HCEC 1CT (cell line): ENCODE measurements at regions not wholly inside any gene's neighbourhood (a gene's known extent, or its start where the extent isn't known, plus 50 kb on each side); places are given as distances from the start of the nearest gene placed in this dataset.

Experiments used
- DNase-seq: peaks from one replicate; pipeline ENCODE4 v3.0.0-alpha.2; 2017

DNA sequence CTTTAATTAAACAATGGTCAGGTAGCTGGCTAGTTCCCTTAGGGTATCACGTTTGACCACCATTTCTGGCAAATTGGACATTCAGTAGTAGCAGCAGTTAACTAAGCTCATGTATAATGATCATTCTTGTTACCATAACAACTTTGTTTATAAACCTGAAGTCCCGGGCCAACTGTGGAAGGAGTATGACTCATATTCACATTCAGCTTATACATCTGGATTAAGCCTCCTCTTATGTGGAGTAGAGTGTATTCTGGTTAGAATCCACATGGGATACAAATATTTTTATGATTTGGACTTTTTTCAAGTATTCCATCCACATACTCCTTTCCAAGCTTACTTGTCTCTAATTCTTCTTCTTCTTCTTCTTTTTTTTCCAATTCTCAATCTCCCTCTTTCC lies 70.3 kb upstream of the ZSWIM2 start:
- peak; percentile 92 for DNase-seq

DNA sequence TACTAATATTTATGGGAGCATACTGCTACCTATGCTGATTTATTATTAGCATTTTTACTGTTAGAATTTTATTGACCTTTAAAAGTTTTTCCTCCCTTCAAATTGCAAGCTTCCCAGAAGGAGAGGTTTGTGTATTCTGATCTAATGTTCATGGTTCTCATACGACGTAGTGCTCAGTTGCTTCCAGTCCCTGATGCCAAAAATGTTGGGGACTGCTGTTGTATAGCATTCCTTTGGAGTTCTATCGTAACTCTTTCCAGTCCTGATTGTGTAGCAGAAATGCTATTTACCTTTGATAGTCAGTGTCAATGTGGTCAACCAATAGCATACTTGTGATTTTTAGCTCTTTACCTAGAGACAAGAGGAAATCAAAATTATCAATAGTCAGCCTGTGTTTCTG lies 69.5 kb upstream of the ZSWIM2 start:
- no peak for DNase-seq

DNA sequence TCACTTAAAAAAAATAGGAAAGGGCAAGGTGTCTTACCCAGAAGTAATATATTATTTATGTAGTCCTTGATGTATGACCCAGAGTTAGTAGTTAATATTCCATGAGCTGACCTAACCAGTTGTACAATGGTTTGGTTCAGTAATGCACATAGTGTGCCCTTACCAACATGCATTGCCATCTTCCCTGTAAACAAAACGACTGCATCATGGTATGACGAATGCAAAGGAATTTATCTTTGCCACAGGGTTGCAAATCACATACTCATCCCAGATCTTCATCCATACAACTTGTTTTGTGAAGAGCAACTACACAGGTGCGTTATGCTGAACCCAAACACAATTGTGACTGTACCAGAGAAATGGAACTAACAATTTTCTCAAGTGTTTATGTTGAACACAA lies 68.9 kb upstream of the ZSWIM2 start:
- DNase-seq, result peak; percentile 55

DNA sequence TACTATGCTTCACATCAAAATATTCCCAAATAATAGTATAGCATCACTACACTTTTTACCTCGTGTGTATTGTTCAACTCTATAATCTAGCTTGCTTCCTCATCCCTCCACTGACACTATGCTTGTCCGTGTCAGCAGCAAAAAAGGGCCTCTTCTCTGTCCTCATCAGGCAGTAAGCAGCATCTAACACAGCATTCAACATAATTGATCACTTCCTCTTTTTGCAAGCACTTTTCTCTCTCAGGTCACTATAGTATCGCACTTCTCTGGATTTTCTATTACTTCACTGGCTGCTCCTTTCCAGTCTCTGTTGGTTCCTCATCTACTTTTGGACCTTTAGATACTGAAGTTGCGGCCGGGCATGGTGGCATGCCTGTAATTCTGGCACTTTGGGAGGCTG lies 64.9 kb upstream of the ZSWIM2 start:
- no peak for DNase-seq

DNA sequence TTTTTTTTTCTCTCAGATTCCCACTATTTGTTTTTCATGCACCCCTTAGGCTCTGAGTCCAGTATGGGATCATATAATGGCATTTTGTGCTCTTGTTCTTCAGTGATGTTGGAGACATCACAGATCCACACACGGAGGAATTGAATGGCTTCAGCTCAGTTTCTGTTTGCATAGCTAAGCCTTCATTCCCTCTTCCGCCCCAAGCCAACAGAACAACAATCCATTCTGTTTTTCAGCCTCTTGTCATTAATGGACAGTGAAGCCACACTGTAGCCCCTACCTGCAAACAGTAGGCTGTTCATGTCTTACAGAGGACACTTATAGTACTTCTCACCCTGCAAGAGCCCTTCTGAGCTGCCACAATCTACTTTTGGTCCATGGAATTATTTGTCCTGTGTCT lies 64.0 kb upstream of the ZSWIM2 start:
- no peak for DNase-seq

DNA sequence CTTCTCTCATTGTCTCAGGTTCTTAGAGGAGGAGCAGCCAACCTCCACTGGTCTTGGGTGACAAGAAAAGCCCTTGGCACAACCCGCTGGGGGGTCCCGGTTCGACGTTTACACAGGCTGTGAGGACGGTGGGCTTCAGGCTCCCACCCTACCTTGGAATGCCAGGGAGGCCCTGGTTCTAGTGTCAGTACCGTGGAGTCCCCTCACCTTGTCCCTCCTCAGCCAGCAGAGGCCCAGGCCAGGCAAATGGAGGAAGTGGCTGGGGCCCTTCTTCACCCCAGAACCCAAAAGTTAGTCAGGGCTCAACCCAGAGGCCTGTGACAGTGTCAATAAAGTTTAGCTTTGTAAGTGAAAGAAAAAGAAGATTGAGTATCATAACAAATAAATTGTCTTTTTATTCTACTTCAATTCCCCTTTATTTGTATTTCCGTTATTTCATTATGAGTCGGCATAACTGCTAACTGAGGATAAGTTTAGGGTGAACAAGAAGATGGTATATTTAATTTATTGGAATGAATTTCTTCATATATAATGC lies 62.6 kb upstream of the ZSWIM2 start:
- DNase-seq, result no peak

DNA sequence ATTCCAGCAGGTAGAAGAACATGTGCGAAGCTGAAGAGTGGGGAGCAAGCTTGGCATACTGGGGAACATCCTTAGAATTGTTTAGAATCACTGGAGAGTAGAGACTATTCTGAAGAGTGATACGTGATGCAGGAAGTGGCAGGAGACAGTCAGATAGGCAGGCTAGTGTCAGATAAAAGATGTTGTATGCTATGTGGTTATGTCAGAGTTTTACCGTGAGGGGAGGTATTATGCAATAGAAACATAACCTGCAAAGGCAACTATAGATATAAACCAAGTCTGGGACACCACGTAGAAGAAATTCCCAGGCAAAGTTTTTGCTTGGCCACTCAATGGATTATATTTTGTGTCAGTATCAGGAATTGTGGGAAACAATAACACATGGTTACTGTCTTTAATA lies 62.0 kb upstream of the ZSWIM2 start:
- DNase-seq, result no peak

DNA sequence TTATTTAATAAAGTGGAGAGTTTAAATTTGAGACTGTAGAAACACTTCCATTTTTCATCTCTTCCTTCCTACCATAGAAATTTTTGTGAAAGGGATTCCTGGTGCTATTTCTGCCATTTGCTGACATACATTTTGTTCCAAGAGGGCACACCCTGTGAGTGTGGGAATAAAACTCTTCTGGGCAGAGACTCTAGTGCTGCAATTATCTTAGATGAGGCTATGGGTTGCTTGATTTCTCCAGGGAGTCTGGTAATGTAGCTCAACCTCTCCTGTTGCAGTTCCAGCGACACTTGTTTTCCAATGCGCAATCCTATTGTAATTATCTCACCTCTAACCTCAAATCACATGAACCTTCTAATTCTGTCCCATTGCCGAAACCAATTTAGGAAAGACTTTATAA lies 60.1 kb upstream of the ZSWIM2 start:
- DNase-seq, result no peak

DNA sequence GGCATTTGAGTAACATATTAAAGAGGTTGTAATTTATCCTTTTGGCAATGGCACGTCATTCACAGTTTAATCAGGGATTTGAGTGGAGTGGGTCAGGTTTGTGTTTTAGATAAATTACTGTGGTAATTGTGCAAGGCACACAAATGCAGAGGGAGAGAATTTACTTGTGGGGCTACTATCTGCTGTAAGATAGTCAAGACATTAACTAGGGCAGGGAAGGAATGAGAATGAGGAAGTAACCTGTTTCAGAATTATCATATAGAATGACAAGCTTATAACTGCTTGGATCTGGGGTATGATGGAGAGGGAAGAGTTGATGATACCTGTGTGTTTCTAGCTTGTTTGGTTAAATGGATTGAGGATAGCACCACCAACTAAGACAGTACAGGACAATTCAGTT lies 58.9 kb upstream of the ZSWIM2 start:
- DNase-seq, result no peak

DNA sequence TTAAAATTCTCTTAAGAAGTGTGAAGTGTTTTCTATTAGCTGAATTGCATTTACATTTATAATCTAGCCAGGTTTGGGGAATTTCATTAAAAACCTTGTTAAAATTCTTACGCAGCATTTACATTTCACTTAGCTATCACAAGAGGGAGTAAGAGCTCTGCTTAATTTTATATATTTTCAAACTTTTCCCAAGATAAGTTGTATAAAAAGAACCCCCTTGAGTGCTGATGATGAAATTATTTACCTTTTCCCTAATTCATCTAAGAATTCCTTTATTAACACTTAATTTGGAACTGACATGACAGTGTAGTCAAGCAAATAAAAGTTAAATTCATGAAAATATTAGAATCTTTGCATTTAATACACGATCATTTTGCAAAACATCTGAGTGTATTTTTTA lies 54.2 kb upstream of the ZSWIM2 start:
- DNase-seq, result peak; percentile 49
